ENCODE measurements at regions not wholly inside any gene's neighbourhood (a gene's known extent, or its start where the extent isn't known, plus 50 kb on each side); places are given as distances from the start of the nearest gene placed in this dataset.

GRCh38 chr13:109971456-109972090 is 185.2 kb upstream of the IRS2 start:
- TF ChIP-seq POLR2AphosphoS5 (IDR thresholded peaks at IDR 0.05; ENCODE audit: insufficient read depth in 1 of 2, low read depth in 1 of 2) (no peak), CTCF (IDR thresholded peaks at IDR 0.05) (no peak), POLR2A (IDR thresholded peaks at IDR 0.05) (no peak)
- H3K9me3 ChIP-seq: no peaks in the 10 kb centered on the region
- no peak overlapping the region for H3K27ac ChIP-seq
- no peaks in the 10 kb centered on the region for H3K36me3 ChIP-seq
- H3K27me3 ChIP-seq: no peaks in the 10 kb centered on the region
- H3K4me3 ChIP-seq: no peak overlapping the region
- no peaks in the 10 kb centered on the region for H3K4me1 ChIP-seq
- no peak for DNase-seq (ENCODE audit: extremely low spot score in 2 of 2)
- intact Hi-C loops (cut with DNase I): no loop called here

GRCh38 chr13:109971006-109971405 is 184.6 kb upstream of the IRS2 start:
- TF ChIP-seq POLR2A (IDR thresholded peaks at IDR 0.05) (no peak), CTCF (IDR thresholded peaks at IDR 0.05) (no peak), POLR2AphosphoS5 (IDR thresholded peaks at IDR 0.05; ENCODE audit: insufficient read depth in 1 of 2, low read depth in 1 of 2) (no peak)
- no peaks in the 10 kb centered on the region for H3K4me1 ChIP-seq
- intact Hi-C loops (cut with DNase I): no loop called here
- H3K27ac ChIP-seq: no peak overlapping the region
- DNase-seq (ENCODE audit: extremely low spot score in 2 of 2): no peak
- no peaks in the 10 kb centered on the region for H3K27me3 ChIP-seq
- no peaks in the 10 kb centered on the region for H3K9me3 ChIP-seq
- no peaks in the 10 kb centered on the region for H3K36me3 ChIP-seq
- H3K4me3 ChIP-seq: no peak overlapping the region

DNA sequence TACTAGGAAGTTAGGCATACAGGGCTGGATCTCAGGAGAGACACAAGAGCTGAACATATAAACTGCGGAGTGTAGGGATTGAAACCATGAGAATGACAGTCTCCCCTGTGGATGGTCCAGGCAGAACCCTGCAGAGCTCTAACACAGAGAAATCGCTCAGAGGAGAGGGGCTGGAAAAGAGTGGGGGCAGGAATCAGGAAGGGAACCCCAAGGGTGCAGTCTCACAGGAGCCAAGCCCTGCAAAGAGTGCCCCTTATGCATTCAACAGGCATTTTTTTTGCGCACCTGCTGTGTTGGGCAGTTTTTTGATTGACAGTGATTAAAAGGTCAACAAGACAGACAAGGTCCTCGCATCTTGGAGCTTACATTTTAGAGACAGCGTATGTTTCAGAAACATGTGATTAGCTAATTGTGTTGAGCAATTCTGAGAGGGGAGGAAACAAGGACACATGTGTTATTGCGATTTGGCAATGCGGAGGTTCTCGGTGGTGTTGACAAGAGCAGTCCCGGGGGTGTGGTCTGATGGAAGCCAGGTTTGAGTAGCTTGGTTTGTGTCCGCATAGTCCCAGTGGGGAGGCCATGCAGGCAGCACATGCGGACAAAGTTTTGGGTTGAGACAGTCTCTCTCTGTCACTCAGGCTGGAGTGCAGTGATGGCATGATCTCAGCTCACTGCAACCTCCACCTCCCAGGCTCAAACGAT is 182.6 kb upstream of the IRS2 start:
- H3K9me3 ChIP-seq: no peaks in the 10 kb centered on the region
- no peaks in the 10 kb centered on the region for H3K27me3 ChIP-seq
- intact Hi-C loops (cut with DNase I): no loop called here
- DNase-seq (ENCODE audit: extremely low spot score in 2 of 2): no peak
- H3K36me3 ChIP-seq: no peaks in the 10 kb centered on the region
- no peak overlapping the region for H3K4me3 ChIP-seq
- TF ChIP-seq CTCF (IDR thresholded peaks at IDR 0.05): no peak
- TF ChIP-seq POLR2AphosphoS5 (IDR thresholded peaks at IDR 0.05; ENCODE audit: insufficient read depth in 1 of 2, low read depth in 1 of 2): no peak
- TF ChIP-seq POLR2A (IDR thresholded peaks at IDR 0.05): no peak
- H3K27ac ChIP-seq: no peak overlapping the region
- H3K4me1 ChIP-seq: no peaks in the 10 kb centered on the region

DNA sequence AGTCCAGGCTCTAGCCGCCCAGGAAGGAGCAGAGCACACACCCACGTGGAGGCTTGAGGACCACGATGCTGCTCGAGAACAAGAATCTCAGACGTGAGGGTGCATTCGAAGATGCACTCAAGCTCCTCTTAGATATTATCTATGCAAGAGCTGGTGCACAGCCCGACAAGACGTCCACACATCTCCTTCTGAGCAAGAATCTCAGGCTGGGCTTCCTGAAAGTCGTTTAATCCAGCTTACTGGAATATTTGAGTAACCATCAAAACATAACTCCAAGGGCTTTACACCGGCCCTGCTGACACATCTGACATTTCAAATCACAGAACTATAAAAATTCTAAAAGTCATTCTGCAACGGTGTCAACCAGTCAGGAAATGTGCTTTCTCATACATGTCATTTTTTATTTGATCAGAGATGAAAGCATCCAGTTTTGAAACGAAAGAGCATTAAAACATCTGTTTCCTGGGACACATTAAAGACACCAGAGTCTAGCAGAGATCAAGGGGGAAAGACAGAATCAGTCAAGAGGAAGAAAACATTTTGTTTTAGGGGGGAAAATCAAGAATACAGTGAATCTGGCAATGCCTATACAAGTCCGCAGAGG is 177.7 kb upstream of the IRS2 start:
- Histone ChIP-seq H3K9me3 (no peaks in the 10 kb centered on the region), H3K4me3 (no peak overlapping the region), H3K27me3 (no peaks in the 10 kb centered on the region), H3K36me3 (no peaks in the 10 kb centered on the region), H3K4me1 (no peaks in the 10 kb centered on the region), H3K27ac (no peak overlapping the region)
- intact Hi-C loops (cut with DNase I): no loop called here
- TF ChIP-seq POLR2AphosphoS5 (IDR thresholded peaks at IDR 0.05; ENCODE audit: insufficient read depth in 1 of 2, low read depth in 1 of 2): no peak
- no peak for TF ChIP-seq POLR2A (IDR thresholded peaks at IDR 0.05)
- TF ChIP-seq CTCF (IDR thresholded peaks at IDR 0.05): no peak
- no peak for DNase-seq (ENCODE audit: extremely low spot score in 2 of 2)

- TF ChIP-seq POLR2A (IDR thresholded peaks at IDR 0.05): no peak
- no peak for TF ChIP-seq POLR2AphosphoS5 (IDR thresholded peaks at IDR 0.05; ENCODE audit: insufficient read depth in 1 of 2, low read depth in 1 of 2)
- no peak for TF ChIP-seq CTCF (IDR thresholded peaks at IDR 0.05)
- H3K9me3 ChIP-seq: no peaks in the 10 kb centered on the region
- intact Hi-C loops (cut with DNase I): no loop called here
- DNase-seq (ENCODE audit: extremely low spot score in 2 of 2): no peak
- H3K27ac ChIP-seq: no peak overlapping the region
- H3K27me3 ChIP-seq: no peaks in the 10 kb centered on the region
- no peaks in the 10 kb centered on the region for H3K36me3 ChIP-seq
- H3K4me1 ChIP-seq: no peaks in the 10 kb centered on the region
- H3K4me3 ChIP-seq: no peak overlapping the region
Measured at GRCh38 chr13:109963384-109963783, 177.0 kb upstream of the IRS2 start.

Data from vagina (tissue), 2 donors.